KOPT-K1 (cell line): ENCODE measurements at regions not wholly inside any gene's neighbourhood (a gene's known extent, or its start where the extent isn't known, plus 50 kb on each side); places are given as distances from the start of the nearest gene placed in this dataset.
"Not testable (repeated sequence)": the region's sequence is repeated elsewhere in the genome, so short reads cannot be mapped to it uniquely, and the experiment has no call there.

ENCODE experiments used
- H3K27ac ChIP-seq: fragments of 200-600 bp; sonication (generic); 2 replicates; pipeline ENCODE4 v1.5.1; 2016; ENCODE audit warnings: antibody characterized with exemption, mild to moderate bottlenecking, low read depth, low read length; ENCODE audit not compliant: poor library complexity, severe bottlenecking
- H3K36me3 ChIP-seq: fragments of 200-600 bp; sonication (generic); 2 replicates; pipeline ENCODE4 v1.5.1; 2017; ENCODE audit warnings: antibody characterized with exemption, mild to moderate bottlenecking, low read length, moderate library complexity; ENCODE audit not compliant: insufficient read depth
- H3K9me3 ChIP-seq: fragments of 200-600 bp; sonication (generic); 2 replicates; pipeline ENCODE4 v1.5.1; 2017; ENCODE audit warnings: antibody characterized with exemption, low read length, mild to moderate bottlenecking; ENCODE audit not compliant: insufficient read depth, poor library complexity, severe bottlenecking

DNA sequence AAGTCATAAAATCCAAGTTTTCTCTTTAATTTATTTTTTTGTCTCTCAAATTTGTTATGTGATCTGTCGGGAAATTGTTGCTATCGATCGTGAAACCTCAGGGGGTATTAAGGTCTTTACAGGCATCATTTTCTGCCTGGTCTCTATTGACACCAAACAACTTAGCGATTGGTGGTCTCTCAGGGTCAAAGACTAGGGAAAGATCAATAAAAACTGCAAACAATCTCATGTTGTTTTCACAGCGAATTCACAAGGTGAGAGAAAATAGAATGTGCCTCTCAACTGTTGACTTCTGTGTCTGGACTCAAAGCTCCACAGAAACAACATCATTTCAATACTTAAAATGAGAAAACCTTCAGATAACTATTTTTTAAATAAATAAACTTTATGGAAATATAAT lies 645.4 kb upstream of the MIR17HG start:
- Histone ChIP-seq H3K36me3 (no peaks in the 10 kb centered on the region), H3K9me3 (no peaks in the 10 kb centered on the region), H3K27ac (no peak overlapping the region)

DNA sequence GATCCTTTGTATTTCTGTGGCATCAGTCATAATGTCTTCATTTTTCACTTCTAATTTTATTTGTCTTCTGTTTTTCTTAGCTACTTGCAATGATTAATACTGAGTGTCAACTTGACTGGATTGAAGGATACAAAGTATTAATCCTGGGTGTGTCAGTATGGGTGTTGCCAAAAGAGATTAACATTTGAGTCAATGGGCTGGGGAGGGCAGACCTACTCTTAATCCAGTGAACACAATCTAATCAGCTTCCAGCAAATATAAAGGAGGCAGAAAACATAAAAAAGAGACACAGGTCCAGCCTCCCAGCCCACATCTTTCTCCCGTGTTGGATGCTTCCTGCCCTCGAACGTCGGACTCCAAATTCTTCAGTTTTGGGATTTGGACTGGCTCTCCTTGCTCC lies 640.9 kb upstream of the MIR17HG start:
- H3K36me3 ChIP-seq: no peaks in the 10 kb centered on the region

DNA sequence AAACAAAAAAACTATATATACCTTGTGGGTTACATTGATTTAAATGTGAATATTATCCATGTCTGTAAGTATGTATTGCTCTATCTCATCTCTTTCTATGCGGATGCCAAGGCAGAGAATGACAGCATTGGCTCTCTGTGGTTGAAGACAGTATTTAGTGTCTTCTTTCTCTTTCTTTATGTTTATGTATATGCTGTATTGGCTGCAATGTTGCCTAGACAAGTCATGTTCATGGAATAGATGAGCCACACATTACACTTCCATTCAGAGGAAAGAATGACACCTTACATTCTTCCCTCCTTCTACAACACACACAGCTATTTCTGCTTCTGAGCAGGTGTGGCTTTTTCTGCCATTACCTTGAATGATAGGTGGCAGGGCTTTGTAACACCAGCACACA lies 639.4 kb upstream of the MIR17HG start:
- H3K9me3 ChIP-seq: no peaks in the 10 kb centered on the region
- no peak overlapping the region for H3K27ac ChIP-seq

More for the DNA sequence above, 640.9 kb upstream of the MIR17HG start:
- Histone ChIP-seq H3K9me3 (no peaks in the 10 kb centered on the region), H3K27ac (no peak overlapping the region)

DNA sequence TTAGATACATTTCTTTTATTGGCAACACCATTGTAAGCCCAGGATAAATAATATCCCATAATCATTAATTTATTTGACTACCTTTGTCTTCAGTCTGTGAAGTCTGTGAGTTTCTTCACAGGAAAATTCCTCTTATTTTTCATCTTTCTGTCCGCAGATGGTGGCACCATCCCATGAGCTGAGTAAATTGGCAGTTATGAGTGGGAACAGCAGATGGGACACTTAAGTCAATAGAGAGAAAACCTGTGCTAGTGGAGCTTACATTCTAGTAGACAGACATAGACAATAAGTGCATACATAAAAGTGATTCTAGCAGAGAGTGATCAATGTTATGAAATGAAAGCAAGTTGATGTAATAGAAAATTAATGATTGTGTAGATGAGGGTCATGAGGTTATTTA lies 638.2 kb upstream of the MIR17HG start:
- Histone ChIP-seq H3K36me3 (no peaks in the 10 kb centered on the region), H3K27ac (no peak overlapping the region), H3K9me3 (no peaks in the 10 kb centered on the region)

More for the DNA sequence above, 639.4 kb upstream of the MIR17HG start:
- H3K36me3 ChIP-seq: no peaks in the 10 kb centered on the region

DNA sequence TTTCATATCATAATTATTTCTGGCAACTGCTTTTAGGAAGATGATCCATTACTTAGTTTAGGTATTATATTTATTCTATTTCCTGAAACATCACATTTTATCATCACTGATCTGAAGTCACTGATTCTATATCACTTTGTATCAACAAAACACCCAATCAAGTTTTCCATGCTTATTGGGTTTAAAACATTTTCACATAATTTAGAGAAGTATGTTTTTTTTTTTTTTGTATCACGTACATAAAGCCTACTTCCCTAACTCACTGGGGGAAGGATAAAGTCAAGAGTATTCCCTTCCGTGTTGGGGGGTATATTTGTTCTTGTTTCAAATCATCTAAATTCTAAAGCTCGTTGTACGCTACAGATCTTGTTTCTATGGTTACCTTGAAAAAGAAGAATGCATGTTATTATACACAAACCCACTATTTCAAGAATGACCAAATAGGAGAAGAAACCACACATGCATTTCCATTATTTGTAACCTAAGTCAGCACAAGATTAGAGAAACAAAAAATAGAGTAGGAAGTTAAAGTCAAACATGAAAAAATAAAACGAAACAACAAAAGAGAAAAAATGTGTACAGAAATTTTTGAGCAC lies 637.2 kb upstream of the MIR17HG start:
- Histone ChIP-seq H3K36me3 (no peaks in the 10 kb centered on the region), H3K9me3 (no peaks in the 10 kb centered on the region), H3K27ac (no peak overlapping the region)

DNA sequence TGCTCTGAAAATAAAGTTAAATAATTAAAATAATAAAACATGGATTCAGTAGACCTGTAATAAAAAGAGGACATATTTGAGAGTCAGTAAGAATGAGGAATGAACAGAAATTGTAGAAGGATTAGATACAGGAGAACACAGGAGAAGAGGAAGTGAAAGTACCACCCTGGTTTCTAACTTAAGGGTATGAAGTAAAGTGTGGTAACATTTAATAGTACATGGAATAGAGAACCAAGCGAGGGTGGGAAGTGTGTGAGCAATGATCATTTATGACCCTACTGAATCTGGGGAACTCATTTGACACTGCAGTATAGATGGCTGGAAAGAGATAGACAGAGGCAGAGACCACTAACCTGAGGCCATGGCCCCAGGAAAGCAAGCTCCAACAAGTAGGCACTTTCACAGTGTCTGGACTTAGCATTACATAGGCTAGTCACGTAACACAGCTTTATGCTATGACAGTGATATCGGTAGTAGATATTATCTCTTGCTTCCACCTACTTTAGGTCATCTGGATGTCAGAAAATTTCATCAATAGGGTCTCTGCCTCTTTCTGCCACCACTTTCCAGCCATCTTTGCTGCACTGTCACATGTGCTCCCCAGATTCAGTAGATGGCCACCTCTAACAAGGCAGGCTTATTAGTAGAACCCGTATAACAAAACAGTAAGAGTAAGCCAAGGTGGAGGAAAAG lies 633.9 kb upstream of the MIR17HG start:
- Histone ChIP-seq H3K36me3 (no peaks in the 10 kb centered on the region), H3K27ac (no peak overlapping the region), H3K9me3 (no peaks in the 10 kb centered on the region)

DNA sequence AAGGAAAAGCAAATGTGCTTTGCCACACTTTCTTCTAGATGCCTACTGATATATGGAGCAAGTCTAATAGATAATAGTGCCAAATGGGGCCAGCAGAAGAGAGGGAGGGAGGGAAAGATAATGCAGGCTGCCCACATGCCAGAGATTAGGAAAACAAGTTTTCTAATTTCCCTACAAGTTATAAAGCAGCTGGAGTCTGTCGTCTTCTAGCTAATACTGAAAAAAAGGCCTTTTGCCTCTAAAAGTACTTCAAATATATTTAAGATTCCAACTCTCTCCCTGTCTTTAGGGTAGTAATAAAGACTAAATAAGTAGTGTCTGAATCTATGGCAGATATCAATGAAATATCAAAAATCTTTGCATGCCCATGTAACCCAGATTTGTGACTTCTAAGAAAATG lies 632.0 kb upstream of the MIR17HG start:
- Histone ChIP-seq H3K36me3 (no peaks in the 10 kb centered on the region), H3K27ac (no peak overlapping the region), H3K9me3 (no peaks in the 10 kb centered on the region)

DNA sequence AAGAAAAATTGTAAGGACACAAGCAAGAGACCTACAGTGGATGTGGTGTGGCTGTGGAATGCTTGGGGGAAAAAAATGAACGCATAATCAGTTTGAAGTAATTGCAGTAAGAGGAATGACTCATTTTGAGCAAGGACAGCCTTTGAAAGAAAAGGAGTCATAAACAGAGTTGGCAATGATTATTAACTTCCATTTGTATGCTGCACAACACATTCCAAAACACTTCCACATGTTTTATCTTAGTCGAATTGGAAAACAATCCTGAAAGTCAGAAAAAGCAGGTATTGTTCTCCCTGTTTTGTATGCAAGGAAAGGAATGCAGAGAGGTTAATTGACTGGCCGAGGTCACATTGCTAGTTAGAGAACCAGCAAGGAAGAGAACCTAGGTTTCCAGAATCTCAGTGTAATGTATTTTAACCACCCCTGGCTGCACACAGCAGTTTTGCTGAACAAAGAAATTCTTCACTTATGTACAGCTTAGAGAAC lies 630.0 kb upstream of the MIR17HG start:
- Histone ChIP-seq H3K27ac (no peak overlapping the region), H3K9me3 (no peaks in the 10 kb centered on the region), H3K36me3 (no peaks in the 10 kb centered on the region)

DNA sequence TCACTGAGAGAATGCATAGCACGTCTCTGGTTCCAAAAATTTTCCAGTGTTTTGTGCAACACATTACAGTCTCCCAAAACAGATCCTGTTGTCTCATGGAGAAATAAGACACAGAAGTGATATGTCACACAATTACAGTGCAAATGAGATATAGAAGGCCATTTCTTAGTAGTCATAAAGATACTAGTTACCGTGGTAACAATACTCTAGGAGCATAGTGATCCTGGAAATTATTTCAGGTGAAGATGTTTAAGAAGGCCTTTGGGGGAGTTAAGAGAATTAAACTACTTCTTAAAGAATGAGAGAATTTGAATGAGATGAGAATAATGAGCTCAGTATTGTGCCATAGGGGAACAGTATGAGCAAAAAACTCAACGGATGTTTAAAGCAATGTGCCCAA lies 628.0 kb upstream of the MIR17HG start:
- H3K27ac ChIP-seq: no peak overlapping the region
- no peaks in the 10 kb centered on the region for H3K36me3 ChIP-seq
- H3K9me3 ChIP-seq: no peaks in the 10 kb centered on the region

DNA sequence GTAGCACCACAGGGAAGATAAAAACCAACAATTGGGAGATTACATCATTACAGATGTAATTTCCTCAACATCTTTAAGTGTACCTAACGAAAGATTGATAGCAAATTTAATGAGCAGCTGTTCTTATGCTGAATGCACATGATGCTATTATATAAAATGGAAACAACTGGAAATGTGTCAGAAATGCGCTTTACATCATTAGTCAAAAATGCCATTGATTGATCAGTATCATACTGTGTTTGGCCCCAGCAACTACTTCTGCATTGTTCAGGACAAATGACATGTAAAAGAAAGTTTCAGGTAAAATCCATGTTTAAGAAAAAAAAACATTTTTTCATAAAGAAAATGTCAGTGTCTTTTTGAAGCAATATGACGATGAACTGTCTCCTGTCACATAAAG lies 625.5 kb upstream of the MIR17HG start:
- Histone ChIP-seq H3K36me3 (no peaks in the 10 kb centered on the region), H3K9me3 (no peaks in the 10 kb centered on the region), H3K27ac (no peak overlapping the region)

DNA sequence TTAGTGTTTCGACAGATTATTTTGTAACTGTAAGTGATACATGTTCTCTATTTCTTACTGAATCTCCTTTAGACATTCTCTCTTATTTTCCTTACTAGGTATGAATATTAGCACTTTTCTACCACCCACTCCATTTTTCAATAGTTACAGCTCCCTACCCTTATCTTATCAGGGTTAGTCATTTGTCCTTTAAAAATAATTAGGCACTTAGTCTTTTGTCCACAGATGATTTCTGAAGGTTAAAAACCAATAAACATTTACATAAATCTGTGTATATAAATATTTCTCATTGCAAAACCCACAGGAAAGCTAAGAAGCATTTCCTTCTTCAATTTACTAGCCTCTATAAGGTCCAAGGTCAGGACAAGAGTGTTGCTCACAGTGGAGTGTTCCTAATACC lies 624.1 kb upstream of the MIR17HG start:
- Histone ChIP-seq H3K36me3 (no peaks in the 10 kb centered on the region), H3K27ac (no peak overlapping the region), H3K9me3 (no peaks in the 10 kb centered on the region)

DNA sequence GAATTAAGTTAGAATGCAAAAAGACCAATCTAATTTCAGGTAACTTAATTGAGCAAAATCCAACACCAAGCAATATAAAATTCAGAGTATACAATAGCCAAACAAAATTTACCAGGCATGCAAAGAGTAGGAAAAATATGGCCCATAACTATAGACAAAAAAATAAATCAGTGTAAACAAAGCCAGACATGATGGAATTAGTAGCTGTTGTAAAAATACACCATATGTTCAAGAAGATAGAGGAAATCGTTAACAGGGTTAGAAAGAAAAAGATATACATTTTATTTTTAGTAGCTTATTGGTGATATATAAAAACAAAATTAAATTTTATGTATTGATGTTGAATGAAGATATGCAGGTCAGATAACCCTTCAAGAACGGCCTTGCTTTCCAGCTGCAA lies 621.1 kb upstream of the MIR17HG start:
- H3K36me3 ChIP-seq: no peaks in the 10 kb centered on the region
- no peak overlapping the region for H3K27ac ChIP-seq
- H3K9me3 ChIP-seq: no peaks in the 10 kb centered on the region

DNA sequence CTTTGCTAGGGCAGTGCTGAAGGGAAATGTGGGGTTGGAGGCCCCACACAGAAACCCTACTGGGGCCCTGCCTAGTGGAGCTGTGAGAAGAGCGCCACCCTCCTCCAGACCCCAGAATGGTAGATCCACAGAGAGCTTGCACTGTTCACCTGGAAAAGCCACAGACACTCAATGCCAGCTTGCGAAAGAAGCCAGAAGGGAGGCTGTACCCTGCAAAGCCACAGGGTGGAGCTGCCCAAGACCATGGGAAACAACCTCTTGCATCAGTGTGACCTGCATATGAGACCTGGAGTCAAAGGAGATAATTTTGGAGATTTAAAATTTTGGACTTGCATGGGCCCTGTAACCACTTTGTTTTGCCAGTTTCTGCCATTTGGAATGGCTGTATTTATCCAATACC lies 615.4 kb upstream of the MIR17HG start:
- Histone ChIP-seq H3K27ac (no peak overlapping the region), H3K9me3 (no peaks in the 10 kb centered on the region), H3K36me3 (no peaks in the 10 kb centered on the region)

DNA sequence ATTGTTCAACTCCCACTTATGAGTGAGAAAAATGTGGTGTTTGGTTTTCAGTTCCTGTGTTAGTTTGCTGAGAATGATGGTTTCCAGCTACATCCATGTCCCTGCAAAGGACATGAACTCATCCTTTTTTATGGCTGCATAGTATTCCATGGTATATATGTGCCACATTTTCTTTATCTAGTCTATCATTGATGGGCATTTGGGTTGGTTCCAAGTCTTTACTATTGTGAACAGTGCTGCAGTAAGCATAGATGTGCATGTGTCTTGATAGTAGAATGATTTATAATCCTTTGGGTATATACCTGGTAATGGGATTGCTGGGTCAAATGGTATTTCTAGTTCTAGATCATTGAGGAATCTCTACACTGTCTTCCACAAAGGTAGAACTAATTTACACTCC lies 613.0 kb upstream of the MIR17HG start:
- not testable (repeated sequence) for H3K36me3 ChIP-seq, H3K9me3 ChIP-seq, H3K27ac ChIP-seq

DNA sequence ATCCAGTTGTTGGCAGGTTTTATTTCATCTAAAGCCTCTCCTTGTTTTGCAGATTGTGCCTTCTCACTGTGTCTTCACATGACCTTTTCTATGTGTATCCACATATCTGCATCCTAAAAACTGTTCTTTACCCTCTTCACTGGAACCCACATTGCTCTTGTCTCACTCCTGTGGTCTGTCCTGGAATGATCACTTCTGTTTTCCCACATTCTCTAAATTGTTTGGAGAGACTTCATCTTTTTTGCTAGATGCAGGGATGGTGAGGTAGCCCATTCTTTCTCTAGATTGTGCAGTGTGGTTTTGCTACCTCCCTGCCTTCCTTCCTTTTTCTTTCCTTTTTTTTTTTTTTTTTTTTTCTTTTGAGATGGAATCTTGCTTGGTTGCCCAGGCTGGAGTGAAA lies 608.6 kb upstream of the MIR17HG start:
- no peak overlapping the region for H3K27ac ChIP-seq
- H3K9me3 ChIP-seq: no peaks in the 10 kb centered on the region
- no peaks in the 10 kb centered on the region for H3K36me3 ChIP-seq

DNA sequence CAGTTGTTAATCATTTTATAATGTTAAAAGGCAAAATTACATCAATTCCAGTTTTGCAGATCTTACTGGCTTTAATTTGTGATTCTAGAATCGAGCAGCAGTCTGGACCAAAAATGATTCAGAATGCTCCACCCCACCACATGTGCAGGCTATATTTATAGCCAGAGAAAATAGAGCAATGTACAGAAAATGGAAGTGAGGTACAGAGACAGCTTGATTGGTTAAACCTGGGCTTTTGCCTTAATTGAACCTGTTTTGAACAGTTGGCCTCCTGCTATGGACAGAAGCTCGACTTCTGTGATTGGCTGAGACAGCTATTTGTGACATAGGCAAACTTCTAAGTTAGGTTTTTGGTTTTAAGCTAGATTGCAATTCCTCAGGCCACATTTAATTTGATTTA lies 607.4 kb upstream of the MIR17HG start:
- no peaks in the 10 kb centered on the region for H3K9me3 ChIP-seq
- no peak overlapping the region for H3K27ac ChIP-seq
- no peaks in the 10 kb centered on the region for H3K36me3 ChIP-seq
